GM12873 (cell line): ENCODE measurements at regions not wholly inside any gene's neighbourhood (a gene's known extent, or its start where the extent isn't known, plus 50 kb on each side); places are given as distances from the start of the nearest gene placed in this dataset.

Experiments used
- TF ChIP-seq, protein P1 (sequence below): IDR thresholded peaks from 2 replicates; pipeline ENCODE4 v1.5.1; 2012; ENCODE audit warnings: low read depth, mild to moderate bottlenecking, moderate library complexity, low read length, control low read depth; ENCODE audit not compliant: insufficient read depth; ENCODE audit errors: missing control alignments

- TF ChIP-seq, protein P1, sequence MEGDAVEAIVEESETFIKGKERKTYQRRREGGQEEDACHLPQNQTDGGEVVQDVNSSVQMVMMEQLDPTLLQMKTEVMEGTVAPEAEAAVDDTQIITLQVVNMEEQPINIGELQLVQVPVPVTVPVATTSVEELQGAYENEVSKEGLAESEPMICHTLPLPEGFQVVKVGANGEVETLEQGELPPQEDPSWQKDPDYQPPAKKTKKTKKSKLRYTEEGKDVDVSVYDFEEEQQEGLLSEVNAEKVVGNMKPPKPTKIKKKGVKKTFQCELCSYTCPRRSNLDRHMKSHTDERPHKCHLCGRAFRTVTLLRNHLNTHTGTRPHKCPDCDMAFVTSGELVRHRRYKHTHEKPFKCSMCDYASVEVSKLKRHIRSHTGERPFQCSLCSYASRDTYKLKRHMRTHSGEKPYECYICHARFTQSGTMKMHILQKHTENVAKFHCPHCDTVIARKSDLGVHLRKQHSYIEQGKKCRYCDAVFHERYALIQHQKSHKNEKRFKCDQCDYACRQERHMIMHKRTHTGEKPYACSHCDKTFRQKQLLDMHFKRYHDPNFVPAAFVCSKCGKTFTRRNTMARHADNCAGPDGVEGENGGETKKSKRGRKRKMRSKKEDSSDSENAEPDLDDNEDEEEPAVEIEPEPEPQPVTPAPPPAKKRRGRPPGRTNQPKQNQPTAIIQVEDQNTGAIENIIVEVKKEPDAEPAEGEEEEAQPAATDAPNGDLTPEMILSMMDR: no peak
These were observed 53.6 kb upstream of the CCNG1 start for GRCh38 chr5:163383754-163384153.

DNA sequence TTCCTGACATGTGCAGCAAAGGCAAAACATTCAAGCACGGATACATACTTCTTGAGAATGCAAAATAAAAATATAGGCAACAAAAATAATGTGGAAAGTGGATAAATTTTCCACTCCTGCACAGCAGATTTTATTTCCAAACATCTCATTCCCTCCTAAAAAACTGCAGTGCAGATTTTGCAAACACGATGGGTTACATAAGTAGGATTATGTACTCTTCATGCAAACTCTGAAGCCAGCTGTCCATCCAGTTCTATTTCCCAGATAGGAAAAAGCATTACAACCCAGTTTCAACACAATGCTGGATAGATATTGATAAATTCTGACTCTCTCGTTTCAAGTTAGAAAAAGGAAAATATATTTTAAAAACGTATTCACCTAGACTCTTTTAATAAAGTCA lies 52.7 kb upstream of the CCNG1 start:
- TF ChIP-seq, protein P1: no peak

DNA sequence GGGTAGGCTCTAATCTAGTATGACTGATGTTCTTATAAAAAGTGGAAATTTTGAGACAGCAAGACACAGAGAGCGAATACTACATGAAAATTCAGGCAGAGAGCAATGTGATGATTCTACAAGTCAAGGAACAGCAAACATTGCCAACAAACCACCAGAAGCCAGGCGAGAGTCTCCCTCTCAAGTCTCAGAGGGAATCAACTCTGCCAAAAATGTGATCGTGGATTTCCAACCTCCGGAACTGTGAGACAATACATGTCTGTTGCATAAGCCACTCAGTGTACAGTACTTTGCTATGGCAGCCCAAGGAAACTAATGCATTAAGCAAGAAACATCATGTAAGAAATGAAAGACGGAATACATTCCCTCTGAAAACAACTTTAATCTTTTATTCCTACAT lies 52.1 kb upstream of the CCNG1 start:
- TF ChIP-seq, protein P1: no peak

GRCh38 chr5:163385824-163386223 lies 51.6 kb upstream of the CCNG1 start:
- TF ChIP-seq, protein P1: no peak

DNA sequence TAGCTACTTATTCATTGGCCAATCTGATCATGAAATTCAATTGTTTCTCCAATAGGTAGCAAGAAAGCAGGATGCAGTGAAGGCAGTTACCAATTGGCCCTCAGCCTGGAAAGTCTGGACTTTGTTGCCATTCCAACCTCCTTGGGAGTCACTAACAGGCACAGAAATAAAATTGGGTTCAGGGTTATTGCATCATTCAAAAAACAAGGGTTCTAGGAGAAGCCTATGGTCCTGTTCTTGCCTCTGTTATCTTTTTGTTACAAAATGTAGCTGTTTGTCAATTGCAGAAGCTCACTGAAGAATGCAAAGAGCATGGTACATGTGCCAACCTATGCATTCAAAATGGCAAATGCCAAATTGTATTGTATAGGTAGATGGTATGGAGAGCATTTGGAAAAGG lies 51.0 kb upstream of the CCNG1 start:
- TF ChIP-seq, protein P1: no peak

DNA sequence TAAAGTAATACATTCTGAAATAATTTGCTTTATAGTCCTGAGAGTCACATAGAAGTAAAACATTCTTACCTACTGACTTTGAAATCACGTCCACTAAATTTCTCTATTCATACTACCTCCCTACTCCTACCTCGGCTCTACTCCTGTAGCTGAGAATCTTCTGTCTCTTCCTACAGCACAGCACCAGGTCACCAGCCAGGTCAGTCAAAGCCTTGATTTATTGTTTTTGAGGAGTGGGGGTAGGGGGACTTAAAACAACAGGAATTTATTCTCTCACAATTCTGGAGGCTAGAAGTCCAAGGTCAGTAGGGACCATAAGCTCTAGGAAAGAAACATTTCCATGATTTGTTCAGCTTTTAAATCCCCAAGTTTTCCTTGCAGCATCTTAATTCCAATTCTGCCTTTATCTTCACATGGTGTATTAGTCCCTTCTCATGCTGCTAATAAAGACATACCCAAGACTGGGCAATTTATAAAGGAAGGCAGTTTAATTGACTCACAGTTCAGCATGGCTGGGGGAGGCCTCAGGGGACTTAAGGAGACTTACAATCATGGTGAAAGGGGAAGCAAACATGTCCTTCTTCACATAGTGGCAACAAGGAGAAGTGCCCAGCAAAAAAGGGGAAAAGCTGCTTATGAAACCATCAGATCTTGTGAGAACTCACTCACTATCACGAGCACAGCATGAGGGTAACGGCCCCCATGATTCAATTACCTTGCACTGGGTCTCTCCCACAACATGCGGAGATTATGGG lies 49.6 kb upstream of the CCNG1 start:
- TF ChIP-seq, protein P1: no peak
